HG03439 (cell line): ENCODE measurements at regions not wholly inside any gene's neighbourhood (a gene's known extent, or its start where the extent isn't known, plus 50 kb on each side); places are given as distances from the start of the nearest gene placed in this dataset.

Experiments
- ATAC-seq: cut with Tn5 transposase; IDR thresholded peaks from one replicate; pipeline ENCODE4 v1.9.1; 2021; ENCODE audit warnings: mild to moderate bottlenecking, moderate library complexity; ENCODE audit not compliant: unreplicated experiment

DNA sequence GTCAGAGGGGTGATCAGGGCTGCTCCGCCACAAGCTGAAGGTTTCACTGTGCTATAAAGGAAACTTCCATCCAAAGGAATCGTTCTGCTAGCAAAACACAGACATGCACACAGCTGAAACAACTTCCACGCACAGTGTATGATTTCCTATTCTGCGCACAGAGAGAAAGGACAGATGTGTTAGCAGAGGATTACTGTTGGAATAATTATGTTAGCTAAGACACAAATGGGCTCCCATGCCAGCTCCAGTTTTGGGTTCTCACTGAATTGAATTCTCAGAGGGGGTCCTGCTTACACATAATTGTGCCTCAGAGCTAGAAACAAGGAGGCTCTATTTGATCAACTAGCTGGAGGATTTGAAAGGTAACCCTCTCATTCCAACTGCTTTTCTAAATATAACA lies 352.4 kb downstream of the IRX2 start:
- ATAC-seq = no peak

DNA sequence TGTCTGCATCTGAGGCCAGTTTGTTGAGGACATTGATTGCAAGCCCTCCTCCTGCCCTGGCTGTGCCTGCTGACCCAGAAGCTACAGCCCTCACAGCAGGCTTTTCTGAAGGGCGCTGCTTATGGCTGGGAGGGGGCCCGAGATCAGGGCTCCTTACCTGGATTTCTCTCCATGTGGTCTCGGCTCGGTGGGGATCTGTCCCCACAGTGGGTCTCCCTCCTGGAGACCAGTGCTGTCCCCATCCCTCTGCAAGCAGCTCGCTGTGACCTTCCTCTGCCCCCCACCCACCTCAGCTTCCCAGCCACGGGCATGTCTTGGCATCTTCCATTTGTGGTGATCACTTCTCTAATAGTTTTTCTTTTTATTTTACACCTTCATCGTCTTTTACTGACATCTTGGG lies 357.9 kb downstream of the IRX2 start:
- no peak for ATAC-seq

DNA sequence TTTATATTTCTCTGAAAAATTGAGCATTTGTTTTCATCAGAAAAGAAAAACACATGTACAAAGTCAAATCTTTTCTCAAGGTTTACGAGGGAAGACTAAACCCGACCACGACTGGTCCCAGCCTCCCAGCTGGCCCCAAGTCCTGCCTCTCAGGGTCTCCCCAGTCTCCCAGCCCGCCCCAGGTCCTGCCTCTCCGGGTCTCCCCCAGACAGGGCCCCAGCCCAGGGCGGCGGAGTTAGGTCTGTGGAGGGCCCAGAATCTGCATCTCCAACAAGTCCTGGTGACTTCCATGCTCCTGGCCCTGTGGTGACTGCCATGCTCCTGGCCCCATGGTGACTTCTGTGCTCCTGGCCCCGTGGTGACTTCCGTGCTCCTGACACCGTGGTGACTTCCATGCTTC lies 359.9 kb downstream of the IRX2 start:
- ATAC-seq = no peak

DNA sequence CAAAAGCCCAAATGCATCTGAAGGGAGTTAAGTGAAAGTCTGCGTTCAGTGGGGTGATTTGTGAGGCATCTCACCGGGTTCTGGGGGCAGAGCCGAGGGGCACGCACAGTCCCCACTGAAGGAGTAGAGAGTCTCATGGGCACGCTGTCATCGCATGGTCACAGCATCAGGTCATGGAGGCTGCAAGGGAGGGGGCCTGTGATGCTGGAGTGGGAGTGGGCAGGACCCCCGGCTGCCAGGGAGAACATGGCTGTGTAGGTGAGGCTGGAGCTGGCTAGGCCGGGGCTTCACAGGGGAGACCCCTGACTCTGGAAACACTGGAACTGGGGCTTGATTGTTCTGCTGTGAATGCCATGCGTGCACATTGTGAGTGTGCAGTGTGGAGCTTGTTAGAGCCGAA lies 360.5 kb downstream of the IRX2 start:
- no peak for ATAC-seq

DNA sequence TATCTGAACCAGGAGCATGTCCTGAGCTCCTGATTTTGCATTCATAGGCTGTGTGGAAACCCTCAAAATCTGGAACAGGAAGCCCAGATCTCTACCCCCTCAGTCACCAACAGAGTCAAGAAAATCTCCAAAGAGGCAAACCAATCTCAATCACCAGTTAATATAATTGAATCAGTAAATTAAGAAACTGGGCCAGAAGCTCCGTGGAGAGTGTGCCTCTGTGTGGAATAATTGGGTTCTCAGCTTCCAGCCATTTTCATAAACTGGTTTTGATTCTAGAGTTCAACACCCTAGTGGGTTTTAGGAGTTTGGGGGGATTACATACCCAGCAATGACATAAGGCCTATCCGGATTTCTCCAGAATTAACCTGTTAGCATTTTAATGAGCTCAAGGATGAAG lies 362.9 kb downstream of the IRX2 start:
- ATAC-seq = no peak

DNA sequence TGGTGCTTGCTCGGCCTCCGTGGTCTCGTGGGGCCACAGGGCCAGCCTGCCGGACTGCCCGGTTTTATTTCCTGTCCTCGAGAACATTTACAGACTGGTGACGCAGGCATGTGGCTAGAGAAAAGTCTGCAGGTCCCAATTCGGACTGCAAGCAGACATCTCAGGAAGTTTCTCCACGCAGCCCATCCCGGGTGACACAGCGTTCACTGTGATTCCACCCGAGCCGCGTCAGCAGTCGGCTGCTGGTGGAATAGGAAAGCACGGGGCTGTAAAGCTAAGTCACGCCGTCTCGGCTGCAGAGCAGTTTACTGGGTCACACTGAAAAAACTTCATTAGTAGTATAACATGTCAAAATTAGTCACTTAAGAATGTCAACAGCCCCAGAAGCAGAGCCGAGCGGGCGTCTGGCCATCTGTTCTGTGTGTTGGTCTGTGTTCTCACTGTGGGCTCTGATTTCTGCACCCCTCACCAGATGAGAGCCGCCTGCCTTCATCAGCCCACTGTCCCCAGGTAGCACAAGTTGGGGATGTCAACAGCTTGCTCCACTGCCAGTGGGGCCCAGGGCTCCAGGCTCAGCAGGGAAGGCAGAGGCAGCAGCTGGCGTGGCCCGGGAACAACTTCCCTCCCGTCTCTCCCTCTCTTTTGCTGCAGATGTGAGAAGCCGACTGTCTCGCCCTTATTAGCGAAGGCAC lies 363.7 kb downstream of the IRX2 start:
- ATAC-seq = no peak

DNA sequence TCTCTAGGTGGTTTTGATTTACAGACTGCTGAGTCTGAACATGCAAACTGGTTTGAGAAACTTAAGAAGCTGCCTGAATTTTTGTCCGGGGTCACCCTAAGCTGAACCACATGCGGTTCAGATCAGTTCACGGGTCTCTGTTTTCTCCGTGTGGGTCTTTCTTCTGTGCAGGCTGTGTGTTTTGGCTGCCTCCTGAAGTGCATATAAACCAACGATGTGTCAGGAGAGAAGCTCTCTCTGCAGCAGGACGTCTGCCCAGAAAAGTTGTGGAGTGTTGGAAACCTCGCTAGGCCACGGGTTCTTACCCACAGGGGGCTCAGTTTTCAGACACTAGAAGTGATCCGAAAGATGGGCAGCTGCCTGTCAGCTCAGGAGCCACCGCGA lies 364.2 kb downstream of the IRX2 start:
- ATAC-seq = no peak

DNA sequence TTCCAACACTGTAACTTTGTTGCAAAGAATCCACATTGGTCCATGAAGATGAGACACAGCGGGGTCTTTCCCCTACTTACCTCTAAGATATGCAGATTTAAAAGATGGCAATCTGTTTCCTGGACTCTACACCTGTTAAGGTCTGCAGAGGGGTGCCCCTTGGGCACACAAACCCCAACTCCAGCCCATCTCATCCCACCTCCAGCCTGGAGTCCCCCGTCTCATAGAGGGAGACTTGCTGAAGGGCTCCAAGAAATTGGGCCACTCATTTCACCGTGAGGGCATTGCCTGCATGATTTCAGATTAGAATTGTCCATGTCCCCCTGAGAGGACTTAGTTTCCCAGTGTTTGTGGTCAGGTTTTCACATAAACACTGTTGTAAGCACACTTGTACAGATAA lies 365.7 kb downstream of the IRX2 start:
- ATAC-seq = no peak

DNA sequence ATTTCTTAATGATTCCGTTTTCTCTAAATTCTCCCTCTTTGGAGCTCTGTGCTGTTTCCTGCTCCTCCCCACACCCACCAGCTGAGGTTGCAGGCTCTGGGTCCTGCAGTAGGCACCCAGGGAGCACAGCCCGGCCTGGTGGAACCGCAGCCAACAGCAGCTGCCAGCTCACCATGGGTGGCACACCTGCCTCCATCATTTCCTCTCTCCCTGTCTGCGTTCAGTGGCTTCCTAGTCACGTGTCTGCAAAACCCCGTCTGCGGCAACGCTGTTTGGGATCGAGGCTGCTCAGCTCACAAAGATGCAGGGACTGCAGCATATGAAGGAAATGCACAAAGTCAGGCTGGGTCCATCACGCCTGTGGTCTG lies 367.8 kb downstream of the IRX2 start:
- ATAC-seq = no peak

DNA sequence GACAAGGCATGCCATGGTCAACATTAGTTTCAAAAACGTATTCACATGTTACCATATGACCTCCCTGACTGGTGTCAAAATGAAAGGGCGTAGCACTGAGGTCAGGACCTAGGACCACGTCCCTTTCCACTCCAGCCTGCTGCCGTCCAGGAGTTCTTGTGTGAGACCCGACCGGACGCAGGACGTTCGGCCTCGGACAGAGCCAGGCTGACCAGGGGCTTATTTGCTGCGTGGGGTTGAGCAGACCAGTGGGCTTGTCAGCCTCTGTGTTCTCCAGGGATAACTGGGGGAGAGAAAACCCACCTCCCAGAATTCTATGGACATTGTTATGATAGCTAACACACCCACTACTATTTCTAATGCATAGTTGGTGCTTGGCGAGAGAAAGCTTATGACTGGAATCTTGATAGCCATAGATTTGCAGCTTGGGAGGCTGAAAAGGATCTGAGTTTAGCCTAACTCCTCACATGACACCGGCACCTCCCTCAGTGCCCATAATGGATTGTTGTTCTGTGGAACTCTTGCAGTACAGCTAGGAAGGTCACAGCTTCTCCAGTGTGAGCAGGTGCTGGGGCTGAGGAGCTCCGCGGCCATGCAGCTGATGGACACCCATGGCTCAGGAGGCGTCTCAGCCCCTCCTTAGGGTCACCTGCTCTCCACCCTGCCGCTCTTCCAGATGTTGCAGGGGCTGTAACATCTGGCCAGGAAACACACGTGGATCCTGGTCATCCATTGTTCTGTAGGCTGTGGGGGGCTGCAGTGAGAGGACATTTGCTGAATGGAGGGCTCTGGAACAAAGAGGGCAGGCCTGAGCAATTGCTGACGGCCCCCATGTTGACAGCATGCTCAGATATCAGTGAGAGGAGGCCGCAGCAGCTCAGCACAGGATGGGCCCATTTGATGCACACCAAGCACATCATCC lies 368.4 kb downstream of the IRX2 start:
- ATAC-seq = no peak

DNA sequence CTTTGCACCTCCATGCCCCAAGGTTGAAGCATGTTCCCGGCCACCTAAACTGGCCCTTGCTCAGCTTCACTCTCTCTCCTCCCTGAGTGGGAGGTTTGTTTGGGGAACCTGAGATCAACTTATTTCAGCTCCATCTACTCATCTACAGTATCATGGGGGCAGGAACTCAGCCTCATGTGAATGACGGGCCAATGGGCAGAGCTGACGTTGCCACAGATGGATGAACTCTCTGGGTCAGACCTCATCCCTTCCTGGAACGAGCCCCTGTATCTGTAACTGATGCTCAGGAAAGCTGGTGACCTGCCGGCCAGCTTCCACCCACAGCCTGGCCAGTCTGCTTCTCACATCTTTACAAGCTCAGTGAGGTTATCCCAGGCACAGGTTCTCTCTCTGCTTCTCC lies 369.6 kb downstream of the IRX2 start:
- ATAC-seq = no peak

DNA sequence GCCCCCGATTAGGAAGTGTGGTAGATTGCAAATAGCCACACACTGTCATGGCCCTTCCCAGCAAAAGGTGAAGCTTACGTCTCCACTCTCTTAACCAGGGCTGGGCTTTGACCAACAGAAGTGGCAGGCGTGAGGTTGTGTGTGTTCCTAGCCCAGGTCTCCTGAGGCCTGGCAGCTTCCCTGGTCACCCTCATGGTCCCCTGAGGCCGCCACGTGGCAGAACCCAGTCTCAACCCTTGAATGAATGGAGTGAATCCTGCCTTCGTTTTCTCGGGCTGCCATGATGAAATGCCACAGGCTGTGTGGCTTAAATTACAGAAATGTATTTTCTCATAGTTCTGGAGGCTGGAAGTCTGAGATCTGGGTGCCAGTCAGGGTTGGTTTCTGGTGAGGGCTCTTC lies 370.4 kb downstream of the IRX2 start:
- no peak for ATAC-seq

DNA sequence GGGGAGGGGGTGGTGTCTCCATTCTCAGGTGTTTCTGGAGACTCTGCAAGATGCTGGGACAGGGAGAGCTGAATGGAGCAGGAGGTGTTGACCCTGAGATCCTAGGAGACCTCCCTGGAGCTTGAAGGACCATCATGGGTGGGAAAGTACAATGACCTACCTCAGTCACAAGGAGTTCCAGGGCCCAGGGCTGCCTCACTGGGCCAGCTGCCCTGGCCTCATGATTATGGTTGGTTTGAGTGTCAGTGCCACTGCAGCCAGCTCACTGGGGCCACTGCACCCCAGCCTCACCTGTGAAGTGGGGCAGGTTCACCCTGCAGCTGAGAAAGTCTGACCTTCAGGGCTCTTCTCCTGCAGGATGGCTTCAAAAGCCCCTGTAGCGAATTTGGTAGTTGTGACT lies 372.5 kb downstream of the IRX2 start:
- ATAC-seq = no peak

DNA sequence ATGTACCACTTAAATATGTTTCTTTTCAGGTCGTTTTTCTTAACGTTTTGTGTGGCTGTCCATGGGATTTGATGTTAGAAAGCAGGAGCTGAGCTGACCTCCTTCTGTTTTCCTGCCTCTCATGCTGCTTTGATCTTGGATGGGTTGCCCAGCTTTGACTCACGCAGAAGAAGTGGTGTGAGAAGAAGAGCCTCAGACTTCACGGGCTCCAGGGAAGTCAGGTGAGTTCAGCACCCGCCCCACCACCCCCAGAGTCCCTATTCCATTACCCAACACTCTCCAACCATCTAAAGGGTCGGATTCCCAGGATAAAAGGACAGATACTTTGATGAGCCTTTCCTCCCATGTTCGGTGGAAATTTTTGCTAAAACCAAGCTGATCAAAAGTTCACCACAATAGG lies 373.4 kb downstream of the IRX2 start:
- no peak for ATAC-seq

DNA sequence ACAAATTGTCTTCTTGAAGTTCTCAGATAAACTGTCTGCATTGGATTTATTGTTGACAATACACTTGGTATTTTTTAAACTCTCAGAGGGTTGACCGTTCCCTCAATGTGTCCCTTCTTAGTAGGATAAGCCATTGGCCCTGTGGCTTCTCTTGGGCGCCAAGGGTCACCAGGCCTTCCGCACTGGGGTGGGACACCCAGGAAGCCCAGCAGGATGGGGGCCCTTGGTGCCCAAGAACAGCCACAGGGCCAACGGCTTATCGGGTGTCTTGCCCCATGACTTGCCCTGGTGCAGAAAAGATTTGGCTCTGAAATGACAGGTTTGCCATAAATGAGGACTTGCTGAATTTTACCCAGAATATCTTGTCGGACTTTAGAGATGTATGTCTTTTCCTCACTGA lies 375.0 kb downstream of the IRX2 start:
- no peak for ATAC-seq

DNA sequence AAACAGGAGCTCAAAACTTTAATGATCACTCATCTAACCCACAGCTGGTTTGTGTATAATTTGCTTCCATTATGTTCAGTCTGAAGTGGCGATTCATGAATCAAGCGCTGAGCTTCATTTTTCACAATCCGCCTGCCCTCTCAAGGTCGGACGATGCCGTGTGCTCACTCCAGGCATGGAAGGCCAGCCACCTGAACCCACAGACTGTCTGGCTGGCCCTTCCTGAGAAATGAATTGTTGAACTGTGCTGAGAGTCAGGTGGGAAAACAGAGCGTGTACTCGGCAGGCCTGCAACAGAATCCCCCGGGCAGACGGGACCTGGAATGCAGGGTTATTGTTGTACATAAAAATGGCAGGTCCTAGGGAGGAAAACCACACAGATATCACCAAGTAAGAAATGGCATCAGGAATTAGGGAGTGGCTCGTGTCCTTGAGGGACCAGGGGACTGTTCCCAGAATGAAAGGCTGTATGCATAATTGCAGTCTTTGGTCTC lies 375.7 kb downstream of the IRX2 start:
- ATAC-seq = no peak

DNA sequence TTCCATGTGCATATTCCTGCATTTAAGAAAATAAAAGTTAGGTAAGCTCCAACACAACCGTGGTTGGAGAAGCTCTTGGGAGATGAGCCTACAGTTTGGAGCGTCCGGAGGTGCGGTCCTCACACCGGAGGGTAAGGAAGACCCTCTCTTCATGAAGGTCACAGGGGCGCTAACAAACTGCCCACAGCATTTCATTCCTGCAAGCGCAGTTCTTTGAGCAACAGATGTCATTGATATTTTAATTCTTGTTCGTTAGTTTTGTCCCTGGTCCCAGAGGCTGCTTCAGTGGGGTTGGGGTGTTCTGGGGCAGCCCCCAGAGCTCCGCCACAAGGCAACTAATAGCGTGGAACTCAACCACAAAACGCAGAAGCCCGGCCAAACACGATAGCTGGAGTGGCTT lies 376.2 kb downstream of the IRX2 start:
- ATAC-seq = no peak

DNA sequence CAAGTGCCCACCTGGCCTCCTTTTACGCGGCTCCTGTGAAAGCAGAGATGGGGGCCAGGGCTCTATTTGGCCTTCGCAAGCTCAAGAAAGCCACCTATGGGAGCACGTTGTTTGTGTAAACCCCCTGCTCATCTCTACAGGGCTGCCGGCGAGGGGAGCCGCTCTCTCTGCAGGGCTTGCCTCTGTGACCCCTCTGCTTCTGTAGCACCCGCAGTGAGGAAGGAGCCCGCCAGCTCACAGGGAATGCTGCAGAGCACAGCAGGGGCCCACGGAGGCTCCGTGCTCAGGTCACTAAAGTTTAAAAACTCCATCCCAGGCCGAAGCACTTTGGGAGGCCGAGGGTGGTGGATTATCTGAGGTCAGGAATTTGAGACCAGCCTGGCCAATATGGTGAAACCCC lies 376.8 kb downstream of the IRX2 start:
- no peak for ATAC-seq

DNA sequence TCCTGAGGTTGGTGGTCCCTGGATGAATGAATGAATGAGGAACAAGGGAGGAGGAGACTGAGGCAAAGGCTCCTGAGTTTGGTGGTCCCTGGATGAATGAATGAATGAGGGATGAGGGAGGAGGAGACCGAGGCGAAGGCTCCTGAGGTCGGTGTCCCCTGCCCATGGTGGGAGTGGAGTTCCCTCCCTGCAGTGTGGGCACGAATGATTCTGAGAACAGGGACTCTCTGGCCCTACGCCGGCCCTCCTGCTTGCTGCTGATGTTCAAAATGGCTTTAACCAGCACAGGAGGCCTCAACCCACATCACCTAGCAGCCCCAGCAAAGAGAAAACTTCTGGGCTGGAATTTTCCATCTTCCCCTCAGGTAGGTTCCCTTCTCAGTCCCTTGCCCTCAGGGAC lies 377.8 kb downstream of the IRX2 start:
- no peak for ATAC-seq

DNA sequence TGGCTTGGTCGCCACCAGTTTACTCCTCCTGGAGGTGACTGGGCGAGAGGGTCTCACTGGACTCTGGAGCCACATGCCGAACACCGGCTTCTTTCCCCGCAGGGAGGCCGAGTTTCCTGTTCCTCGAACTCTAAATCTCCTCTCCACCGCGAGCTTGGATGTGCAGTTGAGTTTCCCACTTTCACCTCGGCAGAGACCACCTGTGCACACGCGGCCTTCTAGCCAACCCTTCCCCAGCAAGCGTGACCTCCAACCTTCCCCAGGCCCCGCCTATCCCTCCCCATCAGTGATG lies 380.1 kb downstream of the IRX2 start:
- ATAC-seq = no peak

DNA sequence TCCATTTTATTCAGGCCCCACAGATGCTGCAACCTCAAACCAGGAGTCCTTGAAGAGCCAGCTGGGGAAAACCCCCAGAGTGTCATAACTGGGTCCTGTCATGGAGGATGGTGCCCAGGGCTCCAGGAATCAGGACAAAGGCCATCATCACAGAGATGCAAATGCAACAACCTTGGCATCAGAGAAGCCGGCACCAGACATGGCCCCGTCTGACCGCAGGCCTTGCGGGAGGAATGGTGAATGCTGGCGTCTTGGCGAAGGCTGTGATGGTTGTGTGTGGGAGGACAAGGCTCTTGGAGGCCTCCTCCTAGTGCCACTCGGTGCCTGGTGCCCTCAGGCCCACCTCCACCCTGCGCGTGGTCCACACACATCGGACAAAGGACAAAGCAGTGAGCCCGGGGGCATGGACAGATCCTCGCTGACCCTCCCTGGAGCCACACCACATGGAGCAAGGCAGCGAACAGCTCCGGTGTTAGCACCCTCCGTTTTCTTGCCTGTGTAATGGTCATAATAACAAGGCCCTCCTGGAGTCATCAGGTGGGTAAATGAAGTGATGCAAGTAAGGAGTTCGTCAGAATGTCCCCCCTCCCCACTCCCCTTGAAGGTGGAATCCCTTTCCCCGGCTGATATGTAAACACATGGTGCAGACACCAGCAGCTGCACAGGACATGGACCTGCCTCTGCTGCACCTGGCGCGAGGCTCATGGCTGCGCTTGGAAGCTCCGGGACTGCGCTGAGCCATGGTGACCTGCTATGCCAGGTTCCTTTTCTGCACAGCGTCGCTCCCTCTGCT lies 380.7 kb downstream of the IRX2 start:
- ATAC-seq = no peak

DNA sequence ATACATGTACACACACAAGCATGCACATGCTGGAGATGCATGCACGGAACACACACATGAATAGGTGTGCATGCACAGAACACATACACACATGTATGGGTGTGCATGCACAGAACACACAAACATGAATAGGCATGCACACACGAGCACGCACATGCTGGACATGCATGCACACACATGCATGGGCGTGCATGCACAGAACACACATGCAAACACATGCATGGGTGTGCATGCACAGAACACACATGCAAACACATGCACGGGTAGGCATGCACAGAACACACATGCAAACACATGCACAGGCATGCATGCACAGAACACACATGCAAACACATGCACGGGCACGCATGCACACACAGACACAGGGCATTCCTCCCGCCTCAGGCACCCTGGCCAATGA lies 382.3 kb downstream of the IRX2 start:
- ATAC-seq = no peak
